NCI-H1694 (cell line): ENCODE measurements at regions not wholly inside any gene's neighbourhood (a gene's known extent, or its start where the extent isn't known, plus 50 kb on each side); places are given as distances from the start of the nearest gene placed in this dataset.

ENCODE experiments used
- DNase-seq: peaks from one replicate; lab custom pipeline; 2025; lab: John Stamatoyannopoulos, UW

DNA sequence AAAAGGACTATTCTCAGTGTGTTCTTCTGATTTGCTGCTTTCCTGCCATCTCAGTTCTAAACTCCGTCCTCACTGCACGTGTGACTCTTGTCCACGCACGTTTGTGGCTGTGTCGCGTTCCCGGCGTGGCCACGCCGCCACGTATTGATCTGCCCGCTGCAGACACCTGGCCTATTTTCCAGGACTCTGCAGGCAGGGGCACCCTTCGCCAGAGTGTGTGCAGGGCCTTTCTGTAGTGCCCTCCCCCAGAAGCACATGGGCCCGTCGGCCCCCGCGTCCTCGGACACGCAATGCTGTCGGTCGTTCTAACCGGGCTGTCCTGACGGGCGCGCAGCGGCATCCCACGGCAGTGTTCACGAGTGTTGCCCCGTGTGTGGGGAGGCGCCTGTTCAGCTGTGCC lies 87.6 kb downstream of the YTHDF1 start:
- DNase-seq: no peak

DNA sequence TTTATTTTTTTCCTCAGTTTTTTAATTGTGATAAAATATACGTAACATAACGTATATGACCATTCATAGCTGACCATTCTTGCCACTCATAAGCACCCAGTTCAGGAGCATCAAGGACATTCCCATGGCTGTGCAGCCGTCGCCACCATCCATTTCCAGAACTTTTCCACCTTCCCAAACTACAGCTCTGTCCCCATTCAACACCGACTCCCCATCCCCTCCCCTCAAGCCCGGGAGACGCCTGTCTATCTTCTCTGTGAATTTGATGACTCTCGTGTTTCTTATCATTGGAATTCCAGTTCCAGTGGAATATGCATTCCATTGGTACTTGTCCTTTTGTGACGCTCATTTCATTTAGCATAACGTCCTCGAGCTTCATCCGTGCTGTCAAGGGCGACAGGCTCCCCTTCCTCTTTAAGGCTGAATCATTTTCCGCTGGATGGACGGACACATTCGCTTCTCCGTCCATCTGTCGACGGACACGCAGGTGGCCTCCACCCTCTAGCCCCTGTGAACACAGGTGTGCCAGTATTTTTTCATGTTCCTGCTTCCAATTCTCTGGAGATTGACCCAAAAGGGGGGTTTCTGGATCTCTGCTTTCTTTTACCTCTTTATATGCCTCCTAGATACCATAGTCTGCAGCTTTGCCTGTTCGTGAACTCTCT lies 88.1 kb downstream of the YTHDF1 start:
- DNase-seq: no peak

DNA sequence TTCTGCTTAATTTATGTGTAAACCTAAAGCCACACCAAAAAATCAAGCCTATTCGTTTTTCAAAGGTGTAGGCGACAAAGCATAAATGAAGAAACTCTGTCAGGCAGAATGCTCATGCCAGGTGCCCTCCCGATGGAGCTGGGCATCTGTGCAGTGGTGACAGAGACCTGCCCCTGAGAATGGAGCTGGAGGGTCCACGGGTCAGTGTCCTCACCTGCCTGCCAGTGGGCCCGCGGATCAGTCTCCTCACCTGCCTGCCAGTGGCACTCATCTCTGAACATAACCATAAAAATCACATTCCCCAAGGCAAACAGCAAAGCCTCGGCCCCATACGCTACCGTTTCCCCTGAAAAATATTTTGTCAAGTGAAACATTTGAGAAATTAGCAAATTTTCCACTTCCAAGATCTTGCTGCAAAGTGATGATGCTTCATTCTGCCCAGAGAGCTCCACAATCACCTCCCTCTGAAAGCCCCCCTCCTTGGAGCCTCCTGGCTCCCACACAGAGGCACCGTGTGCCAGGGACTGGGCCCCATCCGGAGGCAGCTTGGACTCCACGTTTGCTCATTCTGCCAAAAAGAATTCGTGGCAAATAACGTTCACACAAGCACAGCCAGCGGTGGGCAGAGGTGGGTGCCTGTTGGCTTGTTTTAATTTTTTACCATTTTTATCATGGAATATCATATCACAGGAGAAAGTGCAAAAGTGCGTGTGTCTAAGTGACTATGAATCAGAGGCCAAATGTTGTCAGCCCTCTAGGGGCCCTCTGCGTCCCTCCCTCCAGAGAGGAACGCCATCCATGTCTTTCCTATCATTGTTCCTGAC lies 88.8 kb downstream of the YTHDF1 start:
- DNase-seq: no peak

DNA sequence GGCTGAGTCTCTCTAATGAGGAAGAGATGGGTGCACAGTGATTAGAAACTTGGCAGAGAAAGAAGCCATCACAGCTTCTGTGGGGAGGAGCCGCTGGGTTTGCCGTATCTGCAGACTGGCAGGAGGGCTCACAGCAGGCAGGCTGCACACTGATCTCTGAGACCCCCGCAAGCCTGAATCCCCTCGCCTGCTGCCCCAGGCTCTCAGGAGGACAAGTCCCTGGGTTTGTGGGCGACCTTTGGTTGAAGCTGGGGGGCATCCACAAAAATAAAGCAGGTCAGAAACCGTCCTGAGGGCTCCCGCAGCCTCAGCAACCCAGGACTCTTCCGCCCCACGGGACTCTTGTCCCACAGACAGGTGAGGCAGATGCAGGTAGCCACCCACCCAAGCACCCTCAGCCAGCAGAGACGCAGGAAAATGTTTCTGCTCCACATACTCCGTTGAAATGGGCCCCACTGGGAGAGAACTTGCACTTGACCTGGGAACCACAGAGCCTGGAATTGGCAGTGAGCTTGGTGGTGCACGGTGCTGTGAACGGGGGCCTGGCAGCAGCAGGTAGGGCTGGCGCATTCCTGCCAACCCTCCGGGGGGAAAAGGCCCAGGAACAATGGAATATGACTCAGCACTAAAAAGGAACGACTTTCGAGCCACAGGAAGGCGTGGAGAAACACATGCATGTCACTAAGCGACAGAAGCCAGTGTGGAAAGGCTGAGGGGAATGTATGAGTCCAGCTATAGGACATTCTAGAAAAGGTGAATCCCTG lies 89.9 kb downstream of the YTHDF1 start:
- DNase-seq: peak; percentile 4

DNA sequence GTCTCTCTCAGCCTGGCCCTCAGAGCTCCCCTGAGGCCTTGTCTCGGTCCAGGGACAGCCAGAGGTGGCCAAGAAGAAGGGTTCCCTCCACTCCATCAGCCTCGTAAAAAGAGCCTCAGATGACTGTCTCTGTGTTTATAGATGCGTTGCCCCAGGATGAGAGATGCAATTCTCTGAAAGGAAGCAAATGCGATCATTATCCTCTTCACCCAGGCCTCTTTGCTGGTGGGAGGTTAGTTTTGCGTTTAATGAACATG lies 90.4 kb downstream of the YTHDF1 start:
- DNase-seq: no peak

DNA sequence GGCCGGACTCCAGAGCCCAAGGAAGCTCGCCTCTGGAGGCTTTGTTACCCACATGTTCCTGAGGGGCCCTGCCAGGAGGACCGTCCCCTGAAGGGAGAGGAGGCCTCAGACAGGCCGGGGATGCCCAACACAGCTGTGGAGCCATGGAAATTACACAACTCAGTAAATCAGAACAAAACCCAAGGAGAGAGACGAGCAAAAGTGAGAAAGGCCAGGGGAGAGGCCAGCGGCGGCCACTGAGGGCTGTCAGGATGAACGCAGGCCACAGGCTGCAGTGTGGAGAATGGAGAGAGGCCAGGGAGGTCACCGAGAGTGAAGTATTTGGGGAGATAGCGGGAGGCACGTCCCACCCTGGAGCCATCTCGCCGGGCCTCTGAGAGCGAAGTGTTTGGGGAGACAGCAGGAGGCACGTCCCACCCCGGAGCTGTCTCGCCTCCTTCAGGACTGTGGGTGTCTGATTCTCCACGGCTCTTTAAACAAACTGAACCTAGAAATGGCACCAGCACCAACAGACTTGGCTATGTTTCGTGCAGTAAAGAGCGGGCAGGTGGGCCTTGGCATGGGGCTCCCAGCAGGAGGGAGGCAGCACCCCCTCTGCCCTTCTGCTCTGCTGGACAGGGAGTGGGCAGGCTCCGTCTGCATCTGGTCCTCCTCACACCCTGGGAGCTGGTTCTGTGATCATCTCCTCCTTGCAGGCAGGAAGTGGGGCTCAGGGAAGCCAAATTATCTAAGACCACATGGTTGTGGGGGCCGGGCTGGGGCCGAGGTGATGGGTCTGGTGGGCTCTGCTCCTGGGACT lies 91.0 kb downstream of the YTHDF1 start:
- DNase-seq: no peak

DNA sequence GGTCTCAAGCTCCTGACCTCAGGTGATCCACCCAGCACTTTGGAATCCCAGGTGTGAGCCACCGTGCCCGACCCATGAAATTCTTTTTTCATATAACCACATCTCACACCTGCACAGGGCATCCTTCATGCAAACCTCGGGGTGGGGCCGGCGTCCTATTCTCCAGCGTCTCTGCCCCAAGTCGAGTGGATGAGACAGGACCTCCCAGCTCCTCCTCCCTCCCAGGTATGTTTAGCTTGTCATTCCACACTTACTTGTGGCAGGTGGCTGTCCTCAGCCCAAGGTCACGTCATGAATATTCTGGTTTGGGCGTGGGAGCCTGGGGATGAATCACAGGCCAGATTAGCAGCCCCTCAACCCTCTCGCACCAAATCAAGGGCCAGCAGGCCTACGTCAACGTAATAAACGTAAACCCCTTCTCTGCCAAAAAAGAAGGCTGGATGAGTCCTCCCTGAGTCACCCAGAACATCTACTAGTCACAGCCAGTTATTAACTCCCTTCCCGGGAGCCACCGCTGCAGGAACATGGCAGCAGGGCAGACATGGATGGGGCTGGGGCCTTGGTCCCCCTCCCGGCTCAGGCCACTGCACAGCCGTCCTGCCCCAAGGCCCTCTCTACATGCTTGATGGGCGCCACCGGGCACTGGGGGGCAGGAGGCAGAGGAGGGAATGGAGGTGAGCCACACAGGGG lies 91.7 kb downstream of the YTHDF1 start:
- no peak for DNase-seq

DNA sequence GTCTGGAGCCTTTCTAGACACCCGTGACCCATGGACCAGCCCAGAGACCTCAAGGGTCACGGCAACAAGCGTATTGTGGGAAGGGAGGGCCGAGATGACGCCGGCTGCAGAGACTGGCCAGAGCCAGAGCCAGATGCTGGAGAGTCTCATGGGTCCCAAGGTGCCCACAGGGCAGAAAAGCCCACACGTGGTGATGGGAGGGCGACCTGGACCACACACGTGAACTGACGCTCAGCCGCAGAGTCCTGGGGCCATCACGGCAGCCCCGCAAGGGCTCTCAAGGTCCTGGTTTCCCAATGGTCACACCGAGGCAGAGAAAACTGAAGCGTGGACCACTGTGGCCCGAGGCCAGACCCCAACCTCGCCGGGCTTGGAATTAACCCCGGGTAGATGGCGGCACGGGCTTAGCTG lies 92.6 kb downstream of the YTHDF1 start:
- no peak for DNase-seq

DNA sequence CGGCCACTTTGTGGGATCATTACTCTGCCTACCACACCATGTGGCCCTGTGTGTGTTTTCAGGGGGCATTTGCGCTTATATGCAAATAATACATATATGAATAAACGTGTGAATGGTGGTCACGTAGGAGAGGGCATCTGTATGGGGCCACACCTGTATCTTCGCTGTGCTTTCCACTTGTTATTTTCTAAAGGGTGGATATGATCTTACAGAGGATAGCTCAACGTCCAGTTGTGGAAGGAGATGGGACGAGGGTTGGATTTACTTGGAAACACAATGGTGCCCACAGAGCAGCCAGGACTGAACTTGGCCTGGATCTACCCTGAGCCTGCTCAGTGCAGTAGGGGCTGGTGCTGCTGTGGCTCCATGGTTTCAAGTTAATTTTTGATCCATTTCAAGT lies 93.3 kb downstream of the YTHDF1 start:
- no peak for DNase-seq

DNA sequence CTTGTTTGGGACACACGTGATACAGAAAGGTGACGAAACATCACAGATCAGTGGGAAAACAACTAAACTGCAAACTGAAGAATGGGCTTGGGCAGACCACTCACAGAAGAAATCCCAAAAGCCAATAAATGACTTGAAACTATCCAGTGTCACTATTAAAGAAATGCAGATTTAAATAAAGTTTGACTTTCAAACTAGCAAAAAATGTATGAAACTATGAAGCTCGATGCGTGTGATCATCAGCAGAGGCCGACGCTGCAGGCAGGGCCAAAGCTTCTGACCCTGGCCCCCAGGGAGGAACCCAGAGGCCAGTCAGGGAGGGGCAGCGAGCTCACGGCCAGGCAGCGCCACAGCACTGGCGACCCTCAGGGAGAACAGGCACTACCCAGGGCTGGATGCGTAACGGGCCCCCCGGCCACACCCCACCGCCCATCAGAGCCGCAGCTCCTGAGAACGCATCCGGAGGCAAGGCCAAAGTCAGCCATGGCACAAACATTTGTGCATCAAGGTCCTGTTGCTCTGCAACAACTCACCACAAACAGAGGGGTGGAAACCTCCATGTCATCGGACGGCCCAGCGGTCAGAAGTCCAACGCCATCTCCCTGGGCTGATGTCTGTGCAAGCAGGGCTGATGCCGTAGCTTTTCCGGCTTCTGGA lies 94.1 kb downstream of the YTHDF1 start:
- DNase-seq: no peak

DNA sequence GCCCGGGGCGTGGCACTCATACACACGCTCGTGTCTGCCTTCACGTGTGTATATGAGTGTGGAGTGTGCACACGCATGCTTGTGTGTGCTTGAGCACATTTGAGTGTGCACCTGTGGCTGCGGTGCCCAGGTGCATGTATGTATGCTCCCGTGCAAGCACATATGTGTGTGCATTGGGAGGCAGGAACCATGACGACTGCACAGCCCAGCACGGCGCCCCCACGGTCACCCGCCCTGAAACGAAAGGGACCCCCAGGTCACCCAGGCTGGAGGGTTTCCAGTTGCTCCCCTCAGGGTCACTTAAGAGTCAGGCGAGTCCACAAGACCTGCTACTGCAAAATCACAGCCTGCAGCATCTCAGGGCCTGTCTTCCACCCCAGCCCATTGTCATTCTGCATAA lies 94.7 kb downstream of the YTHDF1 start:
- no peak for DNase-seq

DNA sequence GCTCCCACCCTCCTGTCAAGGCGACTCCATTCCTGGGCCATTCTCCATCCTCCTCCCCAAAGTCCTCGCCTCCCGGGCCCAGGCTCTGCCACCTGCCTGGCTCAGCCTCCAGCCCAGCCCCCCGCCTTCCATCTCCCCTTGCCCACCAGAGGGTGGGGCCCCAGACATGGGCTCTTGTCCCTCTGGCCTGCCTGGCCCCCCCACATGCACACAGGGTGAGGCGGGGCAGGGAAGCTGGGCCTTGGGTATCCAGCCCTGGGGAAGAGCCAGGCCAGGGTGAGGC lies 95.2 kb downstream of the YTHDF1 start:
- no peak for DNase-seq

DNA sequence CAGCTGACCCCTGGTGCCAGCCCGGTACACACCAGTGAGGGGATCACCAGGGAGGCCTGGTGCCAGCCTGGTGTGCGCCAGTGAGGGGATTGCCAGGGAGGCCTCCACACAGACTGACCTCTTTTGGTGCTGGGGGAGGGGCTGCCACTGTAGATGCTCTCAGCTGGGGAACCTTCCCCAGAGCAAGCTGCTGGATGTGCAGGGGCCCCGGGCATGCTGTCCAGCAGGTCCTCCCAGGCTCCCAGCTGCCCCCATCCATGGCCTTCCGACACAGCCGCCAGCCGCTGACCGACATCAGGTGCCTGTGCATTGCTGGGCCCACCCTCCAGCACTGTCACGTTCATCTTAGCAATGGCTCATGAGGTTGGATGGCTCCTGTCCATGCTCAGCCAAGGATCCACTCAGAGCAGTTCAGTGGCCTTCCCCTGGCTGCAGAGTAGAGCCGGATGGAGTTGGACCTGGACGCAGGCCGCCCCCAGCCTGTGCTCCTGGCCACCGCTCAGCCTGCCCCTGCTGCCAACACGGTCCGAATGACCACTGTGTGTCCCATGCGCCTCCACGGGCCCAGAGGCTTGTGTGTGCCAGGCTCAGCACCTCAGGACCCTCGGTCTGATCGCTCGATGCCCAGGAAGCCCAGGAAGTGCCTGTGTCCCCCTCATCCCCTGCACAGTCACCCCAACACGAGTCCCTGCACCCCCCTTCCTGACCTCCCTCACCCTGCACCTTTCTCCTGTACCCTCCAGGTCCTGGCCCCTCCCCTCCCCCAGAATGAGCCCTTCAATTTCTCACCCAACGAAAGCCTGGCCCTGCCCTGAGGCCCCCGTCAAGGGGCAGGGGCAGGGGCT lies 95.7 kb downstream of the YTHDF1 start:
- DNase-seq: no peak

DNA sequence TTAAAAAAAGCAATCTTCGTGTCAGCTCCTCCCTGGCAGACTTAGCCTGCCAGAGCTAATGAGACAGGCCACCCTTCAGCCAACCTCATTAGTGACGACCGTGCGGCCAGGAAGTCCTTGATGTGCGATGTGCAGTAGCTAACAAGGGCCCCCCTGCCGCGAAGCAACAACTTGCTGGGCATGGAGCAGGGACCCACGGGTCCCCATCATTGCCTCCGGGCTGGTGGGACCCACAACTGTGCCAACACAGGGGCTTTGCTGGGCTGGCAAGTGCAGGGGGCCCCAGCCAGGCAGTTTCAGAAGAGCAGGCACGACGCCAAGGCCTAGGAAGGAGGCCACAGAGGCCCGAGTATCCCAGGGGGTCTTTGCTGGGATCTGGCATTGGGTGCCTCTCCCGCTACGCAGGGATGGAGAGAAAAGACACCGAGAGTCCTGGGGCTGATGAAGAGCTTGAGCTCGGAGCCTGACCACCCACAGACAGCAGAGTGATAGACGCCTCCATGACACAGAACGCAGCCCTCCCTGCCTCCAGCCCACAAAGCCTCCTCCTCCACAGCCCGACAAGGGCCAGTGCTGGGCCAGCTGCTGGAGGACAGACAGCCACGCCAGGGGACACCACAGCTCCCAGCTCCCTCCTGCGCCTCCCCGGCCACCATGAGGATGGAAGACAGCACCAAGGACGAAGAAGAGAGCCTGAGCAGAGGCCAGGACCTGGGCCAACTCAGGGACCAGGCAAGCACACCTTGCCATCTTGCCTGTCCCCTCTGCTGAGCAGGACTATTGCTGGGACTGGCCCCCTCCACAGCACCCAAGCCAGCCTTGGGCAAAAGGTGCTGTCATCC lies 96.6 kb downstream of the YTHDF1 start:
- no peak for DNase-seq

DNA sequence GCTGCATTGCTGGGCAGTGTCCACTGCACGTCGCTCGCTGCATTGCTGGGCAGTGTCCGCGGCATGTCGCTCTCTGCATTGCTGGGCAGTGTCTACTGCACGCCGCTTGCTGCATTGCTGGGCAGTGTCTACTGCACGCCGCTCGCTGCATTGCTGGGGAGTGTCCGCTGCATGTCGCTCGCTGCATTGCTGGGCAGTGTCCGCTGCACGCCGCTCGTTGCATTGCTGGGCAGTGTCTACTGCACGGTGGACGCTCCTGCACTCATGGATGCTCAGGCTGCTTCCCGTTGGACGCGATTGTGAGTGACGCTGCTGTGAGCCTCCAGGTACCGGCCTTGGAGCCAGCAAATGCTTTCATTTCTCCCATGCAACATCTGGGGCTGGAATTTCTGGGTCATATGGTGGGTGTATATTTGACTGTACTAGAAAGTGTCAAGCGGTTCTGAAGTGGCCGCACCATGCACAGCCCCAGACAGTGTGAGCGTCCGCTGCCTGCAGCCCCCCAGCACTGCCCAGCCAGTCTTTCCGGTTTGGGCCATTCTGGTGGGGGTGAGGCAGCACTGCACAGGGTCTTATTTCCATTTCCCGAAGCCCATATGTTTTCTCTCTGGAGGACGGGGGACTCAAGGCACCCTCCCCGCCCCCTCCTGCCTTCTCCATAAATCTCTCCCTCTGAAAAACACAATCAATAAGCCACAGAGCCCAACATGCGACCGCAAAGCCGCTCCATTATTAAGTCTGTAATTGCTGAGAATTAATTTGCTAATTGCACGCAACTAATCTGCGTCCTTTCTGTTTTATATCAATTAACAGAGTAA lies 97.4 kb downstream of the YTHDF1 start:
- no peak for DNase-seq

DNA sequence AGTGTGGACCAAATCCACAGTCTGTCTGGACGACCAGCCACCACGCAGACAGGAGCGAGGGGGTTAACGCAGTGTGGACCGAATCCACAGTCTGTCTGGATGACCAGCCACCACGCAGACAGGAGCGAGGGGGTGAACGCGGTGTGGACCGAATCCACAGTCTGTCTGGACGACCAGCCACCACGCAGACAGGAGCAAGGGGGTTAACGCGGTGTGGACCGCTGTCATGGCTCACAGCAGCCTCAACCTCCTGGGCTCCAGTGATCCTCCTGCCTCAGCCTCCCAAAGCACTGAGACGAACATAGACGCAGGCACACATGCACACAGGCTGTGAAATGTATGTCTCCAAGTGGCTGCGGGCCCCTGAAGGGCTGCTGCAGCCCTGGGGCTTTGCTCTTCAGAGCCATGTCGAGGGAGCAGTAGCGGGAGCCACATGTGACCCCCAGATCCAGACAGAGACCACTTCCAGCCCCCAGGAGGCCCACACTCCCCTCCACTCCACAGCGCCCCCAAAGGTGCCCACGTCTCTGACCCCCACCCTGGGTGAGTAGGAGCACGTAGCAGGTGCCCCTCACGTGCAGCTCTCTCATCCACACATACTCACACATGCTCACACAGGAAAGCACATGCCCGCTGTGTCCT lies 98.1 kb downstream of the YTHDF1 start:
- no peak for DNase-seq

DNA sequence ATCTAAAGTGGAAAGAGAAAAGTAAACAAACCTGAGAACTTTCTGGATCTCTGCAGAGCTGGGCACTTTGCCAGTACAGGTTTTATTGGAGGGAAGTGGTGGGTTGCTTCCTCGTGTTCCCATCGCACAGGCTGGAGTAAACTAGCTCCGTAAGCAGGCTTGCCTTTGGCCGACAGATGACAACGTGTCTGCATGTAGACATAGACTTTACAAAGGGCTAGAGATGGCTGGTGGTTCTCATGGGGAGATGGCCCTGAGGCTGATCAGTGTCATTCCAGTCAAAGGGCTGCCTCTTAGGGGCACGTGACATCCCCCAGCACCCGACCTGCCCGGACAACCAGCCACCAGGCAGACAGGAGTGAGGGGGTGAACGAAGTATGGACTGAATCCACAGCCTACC lies 98.8 kb downstream of the YTHDF1 start:
- DNase-seq: no peak

DNA sequence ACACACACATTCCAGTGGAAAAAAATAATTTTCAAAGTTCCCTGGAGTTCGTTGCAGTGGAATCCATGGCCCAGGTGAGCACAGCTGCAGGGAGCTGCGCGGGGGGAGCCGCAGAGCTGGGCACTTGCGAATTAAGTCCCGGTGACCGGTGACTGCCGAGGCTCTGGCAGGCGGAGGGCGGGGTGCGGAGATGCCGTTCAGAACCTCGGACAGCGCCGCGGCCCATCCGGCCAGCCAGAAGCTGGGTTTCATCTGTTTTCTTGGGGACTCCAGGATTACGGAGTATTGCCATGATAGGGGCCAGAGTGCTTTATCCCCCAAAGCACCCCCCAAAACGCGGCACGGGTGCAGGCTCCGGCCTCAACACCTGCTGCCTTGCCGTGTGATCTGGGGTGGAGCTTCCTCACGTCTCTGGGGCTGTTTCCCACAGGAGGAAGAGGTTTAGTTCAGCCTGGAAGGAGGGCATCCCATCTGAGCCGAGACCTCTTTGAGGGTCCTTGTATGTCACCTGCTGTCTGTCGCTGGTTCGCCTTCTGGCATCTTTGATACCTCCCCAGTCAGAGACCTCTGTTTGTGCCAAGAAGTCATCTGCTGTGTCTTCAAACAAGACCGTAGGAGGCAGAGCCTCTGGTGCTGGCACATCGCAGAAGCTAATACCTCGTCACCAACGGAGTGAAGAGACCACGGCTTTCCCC lies 99.4 kb downstream of the YTHDF1 start:
- no peak for DNase-seq
